HG02852 (cell line): ENCODE measurements at regions not wholly inside any gene's neighbourhood (a gene's known extent, or its start where the extent isn't known, plus 50 kb on each side); places are given as distances from the start of the nearest gene placed in this dataset.

Experiments used
- ATAC-seq: cut with Tn5 transposase; IDR thresholded peaks from one replicate; pipeline ENCODE4 v1.9.1; 2021; ENCODE audit warnings: mild to moderate bottlenecking, moderate library complexity; ENCODE audit not compliant: unreplicated experiment

GRCh38 chr3:94256888-94257813 is 194.3 kb downstream of the NSUN3 start:
- ATAC-seq = no peak

GRCh38 chr3:94258851-94259250 is 196.0 kb downstream of the NSUN3 start:
- ATAC-seq = no peak

- no peak for ATAC-seq
Observed at GRCh38 chr3:94259291-94259690, 196.4 kb downstream of the NSUN3 start.

GRCh38 chr3:94269763-94270162 is 206.9 kb downstream of the NSUN3 start:
- ATAC-seq = no peak

- ATAC-seq = no peak
Observed at GRCh38 chr3:94272016-94272415, 209.2 kb downstream of the NSUN3 start.

- no peak for ATAC-seq
Observed at GRCh38 chr3:94280958-94281357, 218.1 kb downstream of the NSUN3 start.

GRCh38 chr3:94285872-94286271 is 223.0 kb downstream of the NSUN3 start:
- no peak for ATAC-seq

- ATAC-seq = no peak
Observed at GRCh38 chr3:94291686-94292085, 228.8 kb downstream of the NSUN3 start.

GRCh38 chr3:94292151-94292550 is 229.3 kb downstream of the NSUN3 start:
- ATAC-seq = no peak

- no peak for ATAC-seq
Observed at GRCh38 chr3:94293793-94294195, 230.9 kb downstream of the NSUN3 start.

GRCh38 chr3:94294806-94295205 is 231.9 kb downstream of the NSUN3 start:
- no peak for ATAC-seq

- ATAC-seq = no peak
Observed at GRCh38 chr3:94299716-94300115, 236.9 kb downstream of the NSUN3 start.

- no peak for ATAC-seq
Observed at GRCh38 chr3:94301366-94301765, 238.5 kb downstream of the NSUN3 start.

GRCh38 chr3:94303266-94303665 is 240.4 kb downstream of the NSUN3 start:
- no peak for ATAC-seq

GRCh38 chr3:94303897-94304296 is 241.0 kb downstream of the NSUN3 start:
- no peak for ATAC-seq

- no peak for ATAC-seq
Observed at GRCh38 chr3:94304954-94305353, 242.1 kb downstream of the NSUN3 start.

GRCh38 chr3:94305835-94306611 is 243.2 kb downstream of the NSUN3 start:
- no peak for ATAC-seq

- ATAC-seq = no peak
Observed at GRCh38 chr3:94307588-94307987, 244.7 kb downstream of the NSUN3 start.

- no peak for ATAC-seq
Observed at GRCh38 chr3:94308767-94309166, 245.9 kb downstream of the NSUN3 start.

- ATAC-seq = no peak
Observed at GRCh38 chr3:94310341-94311135, 247.7 kb downstream of the NSUN3 start.

- ATAC-seq = no peak
Observed at GRCh38 chr3:94311651-94312050, 248.8 kb downstream of the NSUN3 start.
